Urothelium cell line (cell line): ENCODE measurements at regions not wholly inside any gene's neighbourhood (a gene's known extent, or its start where the extent isn't known, plus 50 kb on each side); places are given as distances from the start of the nearest gene placed in this dataset.

Experiments used
- DNase-seq: peaks from one replicate; pipeline ENCODE4 v3.0.0; 2011; ENCODE audit warnings: low spot score, mixed read lengths
- FAIRE-seq: peaks from 2 replicates; lab custom pipeline; 2011; peaks lifted over from hg19 to GRCh38; lab: Jason Lieb, UNC

GRCh38 chr15:97892167-97892938 lies 68.2 kb upstream of the ARRDC4 start:
- FAIRE-seq (no peak), DNase-seq (no peak)

DNA sequence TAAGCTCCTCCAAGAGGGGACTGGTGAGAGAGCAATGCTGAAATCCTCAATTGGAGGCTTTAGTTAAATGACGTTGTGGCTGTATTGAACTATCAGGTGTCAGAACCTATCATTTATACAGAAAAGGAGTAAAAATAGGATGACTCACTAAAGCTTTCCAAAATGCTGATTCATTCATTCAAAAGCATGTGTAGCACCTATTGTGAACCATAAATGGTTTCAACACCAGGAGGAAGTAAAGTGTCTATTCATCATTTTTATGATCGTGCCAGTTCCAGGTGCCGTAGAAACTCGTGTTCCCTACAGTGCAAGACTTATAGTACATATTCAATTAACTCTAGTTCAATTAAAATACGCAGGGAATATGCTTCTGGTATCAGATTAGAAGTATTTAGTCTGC lies 66.5 kb upstream of the ARRDC4 start:
- no peak for DNase-seq
- no peak for FAIRE-seq

GRCh38 chr15:97899981-97900380 lies 60.5 kb upstream of the ARRDC4 start:
- no peak for FAIRE-seq
- DNase-seq = no peak

GRCh38 chr15:97902140-97902780 lies 58.2 kb upstream of the ARRDC4 start:
- no peak for FAIRE-seq

GRCh38 chr15:97903560-97903959 lies 56.9 kb upstream of the ARRDC4 start:
- no peak for DNase-seq
- no peak for FAIRE-seq

More at GRCh38 chr15:97902140-97902780, 58.2 kb upstream of the ARRDC4 start:
- DNase-seq = no peak

- no peak for FAIRE-seq
- peak; percentile 87 for DNase-seq
These were observed 56.4 kb upstream of the ARRDC4 start for GRCh38 chr15:97903971-97904572.

DNA sequence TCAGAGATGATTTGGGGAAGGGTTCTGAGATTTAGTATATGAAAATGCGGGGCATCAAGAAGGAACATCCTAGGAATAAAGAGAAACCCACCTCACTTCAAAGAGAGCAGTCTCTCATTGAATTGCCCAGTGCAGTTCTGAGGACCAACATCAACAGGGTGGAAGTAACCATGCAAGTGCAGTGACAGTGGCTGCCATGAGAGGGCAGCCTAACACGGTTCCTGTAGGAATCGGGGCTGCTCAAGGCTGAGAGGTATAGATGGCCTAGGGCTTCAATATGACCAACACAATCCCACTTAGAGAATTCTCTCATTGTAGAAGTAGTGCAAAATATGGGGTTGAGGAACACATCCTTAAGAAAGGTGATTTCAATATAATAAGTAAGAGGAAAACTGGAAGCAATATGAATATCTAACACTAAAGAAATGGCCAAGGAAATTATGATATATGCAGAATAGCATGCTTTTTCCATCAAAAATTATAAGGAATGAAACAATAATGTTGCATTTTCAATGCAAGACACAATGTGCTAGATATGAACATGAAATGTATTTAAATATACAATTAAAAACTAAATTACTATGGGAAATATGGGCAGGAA lies 51.1 kb upstream of the ARRDC4 start:
- FAIRE-seq (peak; percentile 75), DNase-seq (peak; percentile 69)
